AG04450 (cell line): ENCODE measurements at regions not wholly inside any gene's neighbourhood (a gene's known extent, or its start where the extent isn't known, plus 50 kb on each side); places are given as distances from the start of the nearest gene placed in this dataset.

Experiments used
- CTCF ChIA-PET: fragments of 300-600, 350-600 bp; formaldehyde crosslinking; extraction: SDS; loops from one replicate; lab custom pipeline; 2022; ENCODE audit warnings: antibody characterized with exemption, inconsistent platforms; lab: Charles Lee
- POLR2A ChIA-PET: fragments of 350-600 bp; formaldehyde crosslinking; extraction: SDS; loops from one replicate; lab custom pipeline; 2021; ENCODE audit warnings: antibody characterized with exemption, inconsistent platforms; lab: Yijun Ruan, JAX
- DNase-seq: peaks from one replicate; pipeline ENCODE4 v3.0.0-alpha.2; 2011; ENCODE audit warnings: low read depth, low spot score
- H3K27ac ChIP-seq: one replicate; pipeline ENCODE4 v1.5.1; 2012; ENCODE audit warnings: low read depth, low read length, control low read depth
- H3K27me3 ChIP-seq: one replicate; pipeline ENCODE4 v1.6.0; 2012; ENCODE audit warnings: low read length; ENCODE audit not compliant: control insufficient read depth, insufficient read depth
- H3K4me3 ChIP-seq: 2 replicates; pipeline ENCODE4 v1.5.1; 2011; ENCODE audit warnings: mild to moderate bottlenecking, low read depth, low read length, control low read depth
- H3K9me3 ChIP-seq: 2 replicates; pipeline ENCODE4 v1.5.1; 2012; ENCODE audit warnings: low read length; ENCODE audit not compliant: control insufficient read depth, insufficient read depth
- TF ChIP-seq, protein P1 (sequence below): IDR thresholded peaks from 2 replicates; pipeline ENCODE4 v1.5.1; 2011; ENCODE audit warnings: low read depth, low read length, control low read depth, inconsistent platforms

DNA sequence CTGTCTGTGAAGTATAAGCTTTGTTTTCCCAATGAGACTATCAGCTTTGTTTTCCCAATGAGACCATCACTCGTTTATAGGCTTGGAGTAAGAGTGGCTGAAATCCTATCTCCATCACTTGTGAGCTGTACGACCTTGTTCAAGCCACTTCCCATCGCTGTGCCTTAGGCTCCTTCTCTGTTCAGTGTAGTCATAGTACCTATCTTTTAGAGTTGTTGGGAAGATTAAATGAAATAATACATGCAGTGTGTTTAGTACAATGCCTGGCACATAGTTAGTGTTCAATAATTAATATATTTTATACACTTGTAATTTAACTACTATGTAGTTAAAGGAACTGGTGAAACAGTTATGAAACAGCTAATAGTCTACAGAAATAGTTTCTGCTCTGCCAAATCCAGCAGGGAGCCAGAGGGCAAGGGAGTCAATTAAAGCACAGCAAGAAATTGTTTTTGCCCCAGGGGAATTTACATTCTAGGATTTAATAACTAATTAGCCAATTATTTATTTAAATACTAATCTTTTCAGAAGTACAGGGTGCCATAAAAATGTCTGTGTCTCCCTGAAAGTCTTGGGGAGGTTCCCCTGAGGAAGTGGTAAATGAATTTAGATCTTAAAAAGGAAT lies 139.3 kb upstream of the HMCN1 start:
- POLR2A ChIA-PET, result interaction anchor here (0.5 kb wide), 1 partner anchor 51 kb away, joined by 4 read pairs; no protein-coding TSS in a partner anchor

DNA sequence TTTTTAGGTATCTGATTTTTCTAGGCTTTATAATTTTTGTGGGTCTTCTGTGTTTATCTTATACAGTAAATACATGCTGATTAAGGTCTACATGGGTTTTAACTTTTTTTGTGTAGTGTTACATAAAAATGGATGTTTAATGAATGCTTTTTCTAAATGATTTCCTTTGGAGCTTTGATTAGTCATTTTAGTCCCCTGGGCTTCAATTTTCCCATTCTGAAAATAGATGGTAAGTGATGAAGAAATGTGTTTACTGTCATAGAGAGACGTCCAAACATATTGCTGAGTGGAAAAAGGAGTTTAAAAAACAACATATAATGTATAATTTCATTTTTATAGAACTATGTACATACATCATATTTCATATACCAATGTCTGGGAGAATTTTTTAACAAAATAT lies 140.9 kb upstream of the HMCN1 start:
- CTCF ChIA-PET, result interaction anchor here (1.2 kb wide), 1 partner anchor 88 kb away, joined by 3 read pairs; no protein-coding TSS in a partner anchor

More for the DNA sequence above, 139.3 kb upstream of the HMCN1 start:
- no peak for DNase-seq
- no peak overlapping the region for H3K27ac ChIP-seq
- CTCF ChIA-PET, result interaction anchor here (0.5 to 3.6 kb wide), 33 partner anchors 9 to 425 kb away, joined by 3 to 27 read pairs (median 6); no protein-coding TSS in a partner anchor
- no peaks in the 10 kb centered on the region for H3K27me3 ChIP-seq
- H3K4me3 ChIP-seq, result no peak overlapping the region
- no peaks in the 10 kb centered on the region for H3K9me3 ChIP-seq
- TF ChIP-seq, protein P1, sequence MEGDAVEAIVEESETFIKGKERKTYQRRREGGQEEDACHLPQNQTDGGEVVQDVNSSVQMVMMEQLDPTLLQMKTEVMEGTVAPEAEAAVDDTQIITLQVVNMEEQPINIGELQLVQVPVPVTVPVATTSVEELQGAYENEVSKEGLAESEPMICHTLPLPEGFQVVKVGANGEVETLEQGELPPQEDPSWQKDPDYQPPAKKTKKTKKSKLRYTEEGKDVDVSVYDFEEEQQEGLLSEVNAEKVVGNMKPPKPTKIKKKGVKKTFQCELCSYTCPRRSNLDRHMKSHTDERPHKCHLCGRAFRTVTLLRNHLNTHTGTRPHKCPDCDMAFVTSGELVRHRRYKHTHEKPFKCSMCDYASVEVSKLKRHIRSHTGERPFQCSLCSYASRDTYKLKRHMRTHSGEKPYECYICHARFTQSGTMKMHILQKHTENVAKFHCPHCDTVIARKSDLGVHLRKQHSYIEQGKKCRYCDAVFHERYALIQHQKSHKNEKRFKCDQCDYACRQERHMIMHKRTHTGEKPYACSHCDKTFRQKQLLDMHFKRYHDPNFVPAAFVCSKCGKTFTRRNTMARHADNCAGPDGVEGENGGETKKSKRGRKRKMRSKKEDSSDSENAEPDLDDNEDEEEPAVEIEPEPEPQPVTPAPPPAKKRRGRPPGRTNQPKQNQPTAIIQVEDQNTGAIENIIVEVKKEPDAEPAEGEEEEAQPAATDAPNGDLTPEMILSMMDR, result no peak

GRCh38 chr1:185585770-185586169 lies 148.4 kb upstream of the HMCN1 start:
- POLR2A ChIA-PET, result no interaction called here
- H3K4me3 ChIP-seq, result no peak overlapping the region

More for the DNA sequence above, 140.9 kb upstream of the HMCN1 start:
- POLR2A ChIA-PET, result no interaction called here
- no peak for DNase-seq
- TF ChIP-seq, protein P1, result no peak
- no peak overlapping the region for H3K4me3 ChIP-seq
- H3K27me3 ChIP-seq, result no peaks in the 10 kb centered on the region
- H3K27ac ChIP-seq, result no peak overlapping the region
- H3K9me3 ChIP-seq, result no peaks in the 10 kb centered on the region

DNA sequence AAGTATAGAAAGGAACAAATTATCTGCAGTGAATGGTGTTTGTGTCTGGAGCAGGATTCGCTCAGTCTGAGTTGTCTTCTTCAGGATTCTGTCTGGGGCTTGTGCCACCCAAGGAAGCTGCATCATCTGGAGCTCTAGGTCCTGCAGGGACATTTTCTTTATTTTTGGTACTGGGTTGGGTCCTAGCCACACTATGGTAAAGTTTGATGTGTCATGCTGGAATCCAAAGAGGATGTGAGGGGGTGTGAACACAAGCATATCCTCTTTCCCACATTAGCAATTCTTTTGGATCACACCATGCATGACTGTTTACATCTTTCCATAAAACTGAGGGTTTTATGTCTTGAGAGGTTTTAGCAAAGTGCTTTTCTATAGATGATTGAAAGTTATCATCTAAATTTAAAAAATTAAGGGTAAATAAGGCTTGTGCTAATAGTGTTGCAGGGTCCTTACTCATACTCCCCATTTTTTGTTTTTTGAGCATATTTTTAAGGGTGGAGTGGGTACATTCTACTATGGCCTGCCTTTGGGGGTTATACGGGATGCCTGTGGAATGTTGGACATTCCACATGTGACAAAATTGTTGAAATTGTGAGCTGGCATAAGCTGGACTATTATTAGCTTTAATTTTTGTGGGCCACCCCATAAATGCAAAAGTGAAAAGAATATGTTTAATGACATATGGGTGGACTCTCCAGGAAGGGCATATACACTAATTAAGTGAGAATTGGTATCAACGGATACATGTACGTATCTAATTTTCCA lies 152.0 kb upstream of the HMCN1 start:
- no peak overlapping the region for H3K4me3 ChIP-seq
- DNase-seq, result no peak
- no peaks in the 10 kb centered on the region for H3K27me3 ChIP-seq
- H3K9me3 ChIP-seq, result peaks cover 3% of the 10 kb centered on the region
- no peak overlapping the region for H3K27ac ChIP-seq
- ChIA-PET CTCF (interaction anchor here (1.0 to 5.0 kb wide), 2 partner anchors 14 to 88 kb away, joined by 3 to 27 read pairs; no protein-coding TSS in a partner anchor), POLR2A (no interaction called here)
- TF ChIP-seq, protein P1, result no peak

More at GRCh38 chr1:185585770-185586169, 148.4 kb upstream of the HMCN1 start:
- Histone ChIP-seq H3K27ac (no peak overlapping the region), H3K27me3 (no peaks in the 10 kb centered on the region), H3K9me3 (peaks cover 3% of the 10 kb centered on the region; the same call in 1 of the 2 replicates)
- DNase-seq, result no peak
- TF ChIP-seq, protein P1, result no peak
- CTCF ChIA-PET, result interaction anchor here (1.6 kb wide), 1 partner anchor 10 kb away, joined by 6 read pairs; no protein-coding TSS in a partner anchor
